ENCODE measurements at regions not wholly inside any gene's neighbourhood (a gene's known extent, or its start where the extent isn't known, plus 50 kb on each side); places are given as distances from the start of the nearest gene placed in this dataset.

DNA sequence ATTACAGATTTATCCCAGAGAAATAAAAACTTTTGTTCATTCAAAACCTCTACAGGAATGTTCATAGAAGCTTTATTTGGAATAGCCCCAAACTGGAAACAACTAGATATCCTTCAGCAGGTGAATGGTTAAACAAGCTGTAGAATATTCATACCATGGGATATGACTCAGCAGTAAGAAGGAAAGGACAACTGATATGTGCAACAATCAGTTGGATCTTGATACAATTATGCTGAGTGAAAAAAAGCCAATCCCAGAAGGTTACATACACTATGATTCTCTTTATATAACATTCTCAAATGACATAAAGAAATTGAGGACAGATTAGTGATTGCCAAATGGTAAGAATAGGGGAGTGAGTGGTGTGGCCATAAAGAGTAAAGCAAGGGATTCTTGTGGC lies 376.7 kb downstream of the S1PR1 start:
- Histone ChIP-seq H3K27me3 (no peaks in the 10 kb centered on the region), H3K4me1 (no peaks in the 10 kb centered on the region), H3K27ac (no peak overlapping the region), H3K4me3 (replicated peaks in 1 of 3) (no peak overlapping the region), H3K9me3 (no peaks in the 10 kb centered on the region), H3K36me3 (no peaks in the 10 kb centered on the region)
- DNase-seq: no peak
- intact Hi-C loops (cut with DNase I): no loop called here
- no peak for TF ChIP-seq POLR2A (IDR thresholded peaks at IDR 0.05)
- TF ChIP-seq, protein P1, sequence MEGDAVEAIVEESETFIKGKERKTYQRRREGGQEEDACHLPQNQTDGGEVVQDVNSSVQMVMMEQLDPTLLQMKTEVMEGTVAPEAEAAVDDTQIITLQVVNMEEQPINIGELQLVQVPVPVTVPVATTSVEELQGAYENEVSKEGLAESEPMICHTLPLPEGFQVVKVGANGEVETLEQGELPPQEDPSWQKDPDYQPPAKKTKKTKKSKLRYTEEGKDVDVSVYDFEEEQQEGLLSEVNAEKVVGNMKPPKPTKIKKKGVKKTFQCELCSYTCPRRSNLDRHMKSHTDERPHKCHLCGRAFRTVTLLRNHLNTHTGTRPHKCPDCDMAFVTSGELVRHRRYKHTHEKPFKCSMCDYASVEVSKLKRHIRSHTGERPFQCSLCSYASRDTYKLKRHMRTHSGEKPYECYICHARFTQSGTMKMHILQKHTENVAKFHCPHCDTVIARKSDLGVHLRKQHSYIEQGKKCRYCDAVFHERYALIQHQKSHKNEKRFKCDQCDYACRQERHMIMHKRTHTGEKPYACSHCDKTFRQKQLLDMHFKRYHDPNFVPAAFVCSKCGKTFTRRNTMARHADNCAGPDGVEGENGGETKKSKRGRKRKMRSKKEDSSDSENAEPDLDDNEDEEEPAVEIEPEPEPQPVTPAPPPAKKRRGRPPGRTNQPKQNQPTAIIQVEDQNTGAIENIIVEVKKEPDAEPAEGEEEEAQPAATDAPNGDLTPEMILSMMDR (IDR thresholded peaks at IDR 0.05): no peak

DNA sequence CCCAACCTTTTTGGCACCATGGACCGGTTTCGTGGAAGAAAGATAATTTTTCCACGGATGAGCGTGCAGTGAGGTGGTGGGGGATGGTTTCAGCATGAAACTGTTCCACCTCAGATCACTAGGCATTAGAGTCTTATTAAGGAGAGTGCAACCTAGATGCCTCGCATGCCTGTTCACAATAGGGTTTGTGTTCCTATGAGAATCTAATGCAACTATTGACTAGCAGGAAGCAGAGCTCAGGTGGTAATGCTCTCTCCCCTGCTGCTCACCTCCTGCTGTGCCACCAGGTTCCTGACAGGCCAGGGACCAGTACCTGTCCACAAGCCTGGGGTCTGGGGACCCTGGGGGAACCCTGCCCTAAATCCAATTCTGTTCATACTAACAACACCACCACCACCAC lies 377.8 kb downstream of the OLFM3 start:
- TF ChIP-seq, protein P1 (IDR thresholded peaks at IDR 0.05): no peak
- no peak for TF ChIP-seq POLR2A (IDR thresholded peaks at IDR 0.05)
- H3K4me3 ChIP-seq (replicated peaks in 1 of 3): no peak overlapping the region
- intact Hi-C loops (cut with DNase I): no loop called here
- H3K27me3 ChIP-seq: no peaks in the 10 kb centered on the region
- H3K9me3 ChIP-seq: no peaks in the 10 kb centered on the region
- H3K27ac ChIP-seq: no peak overlapping the region
- no peaks in the 10 kb centered on the region for H3K36me3 ChIP-seq
- DNase-seq: no peak
- no peaks in the 10 kb centered on the region for H3K4me1 ChIP-seq
- WGBS, 2 donors: 83 to 84% methylated on average over 5 of the region's 5 CpGs

DNA sequence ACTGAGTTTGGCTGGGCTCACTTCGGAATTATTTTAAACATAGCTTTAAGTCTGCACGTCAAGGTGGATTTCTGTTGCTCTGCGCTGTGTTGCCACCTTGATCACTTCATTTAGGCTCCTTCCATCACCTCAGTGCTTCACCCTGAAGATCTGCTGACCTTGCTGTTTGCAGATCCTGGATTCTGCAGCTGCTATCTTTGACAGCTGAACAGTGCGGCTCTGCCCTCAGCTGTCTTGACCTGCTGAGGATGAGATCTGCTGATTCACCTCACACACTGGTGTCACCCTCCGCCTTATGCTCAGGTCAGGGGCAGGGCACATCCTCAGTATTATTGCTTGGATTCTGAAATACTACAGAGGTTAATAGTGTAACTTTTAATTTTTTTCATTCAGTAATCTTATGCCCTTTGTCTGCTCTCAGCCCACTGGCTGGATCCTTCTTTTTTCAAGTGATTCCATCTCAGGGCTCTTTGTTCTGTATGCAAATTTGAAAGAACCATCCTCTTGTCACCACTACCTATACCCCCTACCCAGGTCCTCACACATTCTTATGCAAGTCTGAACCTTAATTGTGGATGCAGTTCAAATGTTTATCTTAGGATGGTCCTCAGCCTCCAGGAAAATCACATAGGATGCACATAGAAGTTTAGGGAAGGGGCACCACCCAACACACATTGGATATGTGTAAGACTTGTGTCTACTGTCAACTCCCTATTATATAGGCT lies 364.0 kb downstream of the OLFM3 start:
- WGBS, 2 donors: 73 to 75% methylated on average over 5 of the region's 5 CpGs

DNA sequence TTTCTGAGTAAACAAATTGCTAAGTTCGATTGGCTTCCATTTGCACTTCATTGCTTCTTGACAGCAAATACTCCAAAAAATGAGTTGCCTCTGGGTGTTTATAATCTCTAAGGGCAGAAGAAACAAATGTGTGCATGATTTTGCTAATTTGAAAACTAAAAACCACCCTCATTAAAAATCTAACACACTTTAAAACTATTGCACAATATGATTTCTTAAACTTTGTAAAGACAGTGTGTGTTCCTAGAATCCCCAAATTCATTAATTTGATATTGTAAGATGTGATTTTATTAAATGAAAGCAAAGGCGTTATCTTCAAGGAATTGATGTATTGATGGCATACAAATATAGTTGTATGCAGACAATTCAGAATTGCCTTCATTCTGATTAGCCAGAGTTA lies 350.9 kb downstream of the OLFM3 start:
- TF ChIP-seq, protein P1 (IDR thresholded peaks at IDR 0.05): no peak
- no peak for TF ChIP-seq POLR2A (IDR thresholded peaks at IDR 0.05)
- Histone ChIP-seq H3K36me3 (no peaks in the 10 kb centered on the region), H3K9me3 (no peaks in the 10 kb centered on the region), H3K27me3 (no peaks in the 10 kb centered on the region), H3K27ac (no peak overlapping the region), H3K4me1 (no peaks in the 10 kb centered on the region), H3K4me3 (replicated peaks in 1 of 3) (no peak overlapping the region)
- WGBS, 2 donors: 62 to 64% methylated on average over 2 of the region's 2 CpGs
- no peak for DNase-seq
- intact Hi-C loops (cut with DNase I): no loop called here

More for the DNA sequence above, 364.0 kb downstream of the OLFM3 start:
- TF ChIP-seq, protein P1 (IDR thresholded peaks at IDR 0.05): no peak
- TF ChIP-seq POLR2A (IDR thresholded peaks at IDR 0.05): no peak
- Histone ChIP-seq H3K27me3 (no peaks in the 10 kb centered on the region), H3K4me1 (no peaks in the 10 kb centered on the region), H3K4me3 (replicated peaks in 1 of 3) (no peak overlapping the region), H3K36me3 (no peaks in the 10 kb centered on the region), H3K9me3 (no peaks in the 10 kb centered on the region), H3K27ac (no peak overlapping the region)
- DNase-seq: no peak
- intact Hi-C loops (cut with DNase I): no loop called here

DNA sequence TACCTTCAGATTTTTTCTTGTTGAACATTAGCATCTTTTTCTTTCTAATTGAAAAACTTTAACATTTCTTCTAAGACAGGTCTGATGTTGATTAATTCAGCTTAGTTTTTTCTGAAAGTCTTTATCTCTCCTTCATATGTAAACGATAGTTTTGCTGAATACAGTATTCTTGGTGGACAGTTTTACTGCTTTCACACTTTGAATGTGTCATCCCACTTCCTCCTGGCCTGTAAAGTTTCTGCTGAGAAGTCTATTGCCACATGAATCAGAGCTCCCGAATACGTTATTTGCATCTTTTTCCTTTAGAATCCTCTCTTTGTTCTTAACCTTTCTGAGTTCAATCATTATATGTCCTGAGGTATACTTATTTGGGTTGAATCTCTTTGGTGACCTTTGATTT lies 344.2 kb downstream of the OLFM3 start:
- no peak for DNase-seq
- no peaks in the 10 kb centered on the region for H3K9me3 ChIP-seq
- H3K4me3 ChIP-seq (replicated peaks in 1 of 3): no peak overlapping the region
- H3K27me3 ChIP-seq: no peaks in the 10 kb centered on the region
- H3K4me1 ChIP-seq: no peaks in the 10 kb centered on the region
- 89 to 91% methylated on average over 3 of the region's 3 CpGs for WGBS, 2 donors
- no peak overlapping the region for H3K27ac ChIP-seq
- intact Hi-C loops (cut with DNase I): no loop called here
- H3K36me3 ChIP-seq: no peaks in the 10 kb centered on the region
- TF ChIP-seq, protein P1 (IDR thresholded peaks at IDR 0.05): no peak
- no peak for TF ChIP-seq POLR2A (IDR thresholded peaks at IDR 0.05)
